GM06990 (cell line): ENCODE measurements at regions not wholly inside any gene's neighbourhood (a gene's known extent, or its start where the extent isn't known, plus 50 kb on each side); places are given as distances from the start of the nearest gene placed in this dataset.

Experiments used
- DNase-seq: peaks from one replicate; pipeline ENCODE4 v3.0.0-alpha.2; 2011; ENCODE audit not compliant: insufficient read length; ENCODE audit errors: extremely low read depth
- H3K27me3 ChIP-seq: replicated peaks from 2 replicates; pipeline ENCODE4 v1.6.0; 2011; ENCODE audit warnings: low read length; ENCODE audit not compliant: control insufficient read depth, insufficient read depth
- H3K36me3 ChIP-seq: 2 replicates; pipeline ENCODE4 v1.5.1; 2011; ENCODE audit warnings: low read length; ENCODE audit not compliant: control insufficient read depth, insufficient read depth
- H3K4me3 ChIP-seq: replicated peaks from 2 replicates; pipeline ENCODE4 v1.5.1; 2011; ENCODE audit warnings: low read depth, mild to moderate bottlenecking, control low read depth, low read length
- CTCF ChIP-seq: IDR thresholded peaks from 2 replicates; pipeline ENCODE4 v1.5.1; 2011; ENCODE audit warnings: low read length, control low read depth, mild to moderate bottlenecking, inconsistent platforms; ENCODE audit not compliant: insufficient read depth, poor library complexity, severe bottlenecking

- DNase-seq = no peak
- H3K36me3 ChIP-seq = no peaks in the 10 kb centered on the region
- H3K4me3 ChIP-seq = no peak overlapping the region
- no peak for TF ChIP-seq CTCF
- H3K27me3 ChIP-seq = no peaks in the 10 kb centered on the region; the same call in none of the 2 replicates
These were observed 241.3 kb downstream of the EMX2 start for GRCh38 chr10:117783698-117784395.

- Histone ChIP-seq H3K4me3 (no peak overlapping the region), H3K27me3 (no peaks in the 10 kb centered on the region; the same call in none of the 2 replicates), H3K36me3 (no peaks in the 10 kb centered on the region)
- DNase-seq = no peak
- no peak for TF ChIP-seq CTCF
These were observed 242.2 kb downstream of the EMX2 start for GRCh38 chr10:117784776-117785175.

DNA sequence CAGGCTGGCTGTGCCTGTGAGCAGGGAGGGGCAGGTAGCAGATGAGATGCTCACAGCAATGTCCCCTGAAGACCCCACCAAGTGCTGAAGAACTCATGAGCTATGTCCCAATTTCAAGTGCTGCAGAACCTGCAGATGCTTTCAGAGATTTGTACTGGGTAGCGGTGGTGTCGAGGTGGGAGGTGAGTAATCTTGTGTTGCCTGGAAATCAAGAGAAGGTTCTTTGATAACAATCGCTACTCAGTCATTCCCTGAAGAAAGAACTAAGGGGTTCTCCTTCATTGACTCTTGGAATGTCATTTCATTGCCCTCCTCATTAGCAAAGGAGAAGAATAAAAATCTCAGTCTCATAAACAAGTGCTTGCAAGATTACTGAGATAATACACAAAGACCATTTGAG, 246.4 kb downstream of the EMX2 start:
- H3K27me3 ChIP-seq = no peaks in the 10 kb centered on the region; the same call in none of the 2 replicates
- H3K4me3 ChIP-seq = no peak overlapping the region
- DNase-seq = no peak
- H3K36me3 ChIP-seq = no peaks in the 10 kb centered on the region
- TF ChIP-seq CTCF = no peak

DNA sequence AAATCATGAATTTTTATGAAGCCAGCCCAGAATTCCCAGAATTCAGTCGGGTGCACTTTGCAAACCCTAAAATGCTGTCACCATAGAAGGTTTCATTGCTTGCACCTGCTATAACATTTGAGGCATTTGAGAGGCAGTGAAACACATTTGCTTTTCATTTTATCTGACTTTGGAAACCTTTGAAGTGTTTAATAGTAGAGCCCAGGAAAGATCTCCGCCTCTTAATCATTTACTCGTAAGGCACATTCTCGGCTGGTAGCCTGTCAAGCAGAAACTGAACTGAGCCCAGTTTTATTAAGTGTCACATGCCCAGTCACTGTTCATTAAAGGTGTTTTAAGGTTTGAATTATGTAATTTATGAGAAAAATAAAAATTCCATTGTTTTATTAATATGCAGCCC, 247.6 kb downstream of the EMX2 start:
- no peak for TF ChIP-seq CTCF
- Histone ChIP-seq H3K4me3 (no peak overlapping the region), H3K27me3 (no peaks in the 10 kb centered on the region; the same call in none of the 2 replicates), H3K36me3 (no peaks in the 10 kb centered on the region)
- no peak for DNase-seq

GRCh38 chr10:117790621-117791020, 248.1 kb downstream of the EMX2 start:
- no peak for TF ChIP-seq CTCF
- Histone ChIP-seq H3K36me3 (no peaks in the 10 kb centered on the region), H3K4me3 (no peak overlapping the region), H3K27me3 (no peaks in the 10 kb centered on the region; the same call in none of the 2 replicates)
- no peak for DNase-seq
